Liver (tissue), 3 donors: ENCODE measurements at regions not wholly inside any gene's neighbourhood (a gene's known extent, or its start where the extent isn't known, plus 50 kb on each side); places are given as distances from the start of the nearest gene placed in this dataset.

Source experiments
- GABPA ChIP-seq, 2 donors: IDR thresholded peaks in 1 of 2; conservative IDR thresholded peaks in 1 of 2; 2 replicates each; pipeline ENCODE4 v1.6.1; 2016; ENCODE audit warnings: antibody characterized with exemption in 2 of 2, mild to moderate bottlenecking in 1 of 2, moderate library complexity in 1 of 2
- HNF4A ChIP-seq, 2 donors: conservative IDR thresholded peaks; 2 replicates each; pipeline ENCODE4 v1.6.1; 2016; ENCODE audit warnings: antibody characterized with exemption in 2 of 2, mild to moderate bottlenecking in 2 of 2
- RAD21 ChIP-seq, 2 donors: IDR thresholded peaks; 2 replicates each; pipeline ENCODE4 v1.6.1; 2016; ENCODE audit warnings: antibody characterized with exemption in 2 of 2, mild to moderate bottlenecking in 2 of 2
- SP1 ChIP-seq: IDR thresholded peaks from 2 replicates; pipeline ENCODE4 v1.6.1; 2018; ENCODE audit warnings: antibody characterized with exemption, mild to moderate bottlenecking
- TAF1 ChIP-seq: conservative IDR thresholded peaks from 2 replicates; pipeline ENCODE4 v1.6.1; 2016; ENCODE audit warnings: antibody characterized with exemption, mild to moderate bottlenecking
- TF ChIP-seq, protein P1 (sequence below): fragments of 150-350 bp; IDR thresholded peaks from 2 replicates; pipeline ENCODE4 v1.5.1; 2017; ENCODE audit warnings: improper control_type of control experiment, low read depth, low read length; ENCODE audit not compliant: missing input control
- TF ChIP-seq, protein P2 (sequence below): IDR thresholded peaks from 2 replicates; pipeline ENCODE4 v1.6.1; 2016; ENCODE audit warnings: antibody characterized with exemption
- TF ChIP-seq, protein P3 (sequence below): IDR thresholded peaks from 2 replicates; pipeline ENCODE4 v1.6.1; 2016; ENCODE audit warnings: antibody characterized with exemption
- donor health status: healthy.
- donor health status: healthy.

DNA sequence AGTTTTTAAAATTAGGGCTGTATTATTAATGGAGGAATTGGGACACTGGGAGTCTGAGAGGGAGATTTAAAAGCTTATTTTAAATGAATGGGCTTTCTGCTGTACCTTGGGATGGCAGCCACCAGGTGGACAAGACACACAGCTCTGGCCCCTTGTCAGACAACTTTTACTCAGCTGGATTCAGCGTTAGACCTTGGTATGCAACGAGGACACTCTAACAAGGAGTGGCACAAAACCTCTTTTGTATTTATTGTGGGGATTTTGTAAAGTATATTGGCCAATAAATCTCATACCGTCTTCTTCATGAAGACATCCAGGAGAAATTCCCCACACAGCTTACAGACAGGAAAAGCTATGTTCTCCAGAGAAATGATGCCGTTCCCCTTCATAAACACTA lies 105.7 kb downstream of the LCA5 start:
- TF ChIP-seq, protein P1, sequence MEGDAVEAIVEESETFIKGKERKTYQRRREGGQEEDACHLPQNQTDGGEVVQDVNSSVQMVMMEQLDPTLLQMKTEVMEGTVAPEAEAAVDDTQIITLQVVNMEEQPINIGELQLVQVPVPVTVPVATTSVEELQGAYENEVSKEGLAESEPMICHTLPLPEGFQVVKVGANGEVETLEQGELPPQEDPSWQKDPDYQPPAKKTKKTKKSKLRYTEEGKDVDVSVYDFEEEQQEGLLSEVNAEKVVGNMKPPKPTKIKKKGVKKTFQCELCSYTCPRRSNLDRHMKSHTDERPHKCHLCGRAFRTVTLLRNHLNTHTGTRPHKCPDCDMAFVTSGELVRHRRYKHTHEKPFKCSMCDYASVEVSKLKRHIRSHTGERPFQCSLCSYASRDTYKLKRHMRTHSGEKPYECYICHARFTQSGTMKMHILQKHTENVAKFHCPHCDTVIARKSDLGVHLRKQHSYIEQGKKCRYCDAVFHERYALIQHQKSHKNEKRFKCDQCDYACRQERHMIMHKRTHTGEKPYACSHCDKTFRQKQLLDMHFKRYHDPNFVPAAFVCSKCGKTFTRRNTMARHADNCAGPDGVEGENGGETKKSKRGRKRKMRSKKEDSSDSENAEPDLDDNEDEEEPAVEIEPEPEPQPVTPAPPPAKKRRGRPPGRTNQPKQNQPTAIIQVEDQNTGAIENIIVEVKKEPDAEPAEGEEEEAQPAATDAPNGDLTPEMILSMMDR = no peak
- TF ChIP-seq, protein P2, sequence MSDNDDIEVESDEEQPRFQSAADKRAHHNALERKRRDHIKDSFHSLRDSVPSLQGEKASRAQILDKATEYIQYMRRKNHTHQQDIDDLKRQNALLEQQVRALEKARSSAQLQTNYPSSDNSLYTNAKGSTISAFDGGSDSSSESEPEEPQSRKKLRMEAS = no peak
- TF ChIP-seq HNF4A (conservative IDR thresholded peaks at IDR 0.05) (no peak), RAD21 (IDR thresholded peaks at IDR 0.05) (peak in 1 of 2 donors; percentile 15), SP1 (no peak), TAF1 (no peak), GABPA (IDR thresholded peaks at IDR 0.05 in 1 of 2, conservative IDR thresholded peaks at IDR 0.05 in 1 of 2) (no peak)
- TF ChIP-seq, protein P3, sequence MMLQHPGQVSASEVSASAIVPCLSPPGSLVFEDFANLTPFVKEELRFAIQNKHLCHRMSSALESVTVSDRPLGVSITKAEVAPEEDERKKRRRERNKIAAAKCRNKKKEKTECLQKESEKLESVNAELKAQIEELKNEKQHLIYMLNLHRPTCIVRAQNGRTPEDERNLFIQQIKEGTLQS = no peak
